CD14-positive monocyte (primary cell): ENCODE measurements at regions not wholly inside any gene's neighbourhood (a gene's known extent, or its start where the extent isn't known, plus 50 kb on each side); places are given as distances from the start of the nearest gene placed in this dataset.

ENCODE experiments used
- DNase-seq, 3 donors: peaks; one replicate each; pipeline ENCODE4 v3.0.0-alpha.2; 2011 to 2022
- H2AFZ ChIP-seq: 2 replicates; pipeline ENCODE4 v1.6.0; 2012; ENCODE audit warnings: mild to moderate bottlenecking, low read depth, low read length, inconsistent platforms; ENCODE audit not compliant: insufficient read depth, poor library complexity, severe bottlenecking
- H3K27ac ChIP-seq, 2 donors: 1 replicate in 1 of 2; 2 replicates in 1 of 2; pipeline ENCODE4 v1.5.1; 2012 to 2013; ENCODE audit warnings: low read length in 2 of 2, control low read depth in 1 of 2, inconsistent platforms in 1 of 2, low read depth in 1 of 2, mild to moderate bottlenecking in 1 of 2
- H3K27me3 ChIP-seq, 2 donors: one replicate each; pipeline versions ENCODE4 v1.6.0 to v1.6.1; 2011 to 2013; ENCODE audit warnings: low read length in 2 of 2; ENCODE audit not compliant: control insufficient read depth in 2 of 2, insufficient read depth in 2 of 2
- H3K36me3 ChIP-seq, 2 donors: replicated peaks in 1 of 2; 1 replicate in 1 of 2; 2 replicates in 1 of 2; pipeline versions ENCODE4 v1.5.1 to v1.6.1; 2012 to 2013; ENCODE audit warnings: low read length in 2 of 2, control low read depth in 1 of 2, inconsistent platforms in 1 of 2, mild to moderate bottlenecking in 1 of 2; ENCODE audit not compliant: insufficient read depth in 2 of 2, control insufficient read depth in 1 of 2
- H3K4me1 ChIP-seq, 2 donors: 1 replicate in 1 of 2; 2 replicates in 1 of 2; pipeline versions ENCODE4 v1.5.1 to v1.6.1; 2012 to 2013; ENCODE audit warnings: low read length in 2 of 2, control low read depth in 1 of 2, inconsistent platforms in 1 of 2, mild to moderate bottlenecking in 1 of 2, moderate library complexity in 1 of 2; ENCODE audit not compliant: insufficient read depth in 2 of 2, control insufficient read depth in 1 of 2
- H3K4me2 ChIP-seq: replicated peaks from 2 replicates; pipeline ENCODE3; 2012; ENCODE audit warnings: low read length, moderate library complexity, mild to moderate bottlenecking; ENCODE audit not compliant: poor library complexity, severe bottlenecking; ENCODE audit errors: extremely low read depth
- H3K4me3 ChIP-seq, 3 experiments: fragments of 200-600 bp in 1 of 3; sonication (generic) in 1 of 3; replicated peaks in 1 of 3; 1 replicate in 2 of 3; 2 replicates in 1 of 3; pipeline ENCODE4 v1.5.1; 2011 to 2013; ENCODE audit warnings: low read length in 3 of 3, mild to moderate bottlenecking in 3 of 3, control low read depth in 2 of 3, low read depth in 2 of 3, inconsistent platforms in 1 of 3, moderate library complexity in 1 of 3
- H3K79me2 ChIP-seq: 2 replicates; pipeline ENCODE4 v1.6.0; 2012; ENCODE audit warnings: mild to moderate bottlenecking, control low read depth, inconsistent platforms, low read length, moderate library complexity; ENCODE audit not compliant: insufficient read depth
- H3K9ac ChIP-seq: 2 replicates; pipeline ENCODE4 v1.6.0; 2017; ENCODE audit warnings: low read length, mild to moderate bottlenecking; ENCODE audit not compliant: insufficient read depth, poor library complexity, severe bottlenecking
- H3K9me3 ChIP-seq, 2 donors: replicated peaks in 1 of 2; 1 replicate in 1 of 2; 2 replicates in 1 of 2; pipeline versions ENCODE4 v1.5.1 to v1.6.1; 2012 to 2013; ENCODE audit warnings: low read length in 2 of 2, control low read depth in 1 of 2; ENCODE audit not compliant: control insufficient read depth in 1 of 2, insufficient read depth in 1 of 2
- H4K20me1 ChIP-seq: 2 replicates; pipeline ENCODE4 v1.6.0; 2012; ENCODE audit warnings: mild to moderate bottlenecking, low read length, control low read depth, moderate library complexity; ENCODE audit not compliant: insufficient read depth
- H3K27ac Mint-ChIP-seq, 7 donors: one replicate each; pipeline ENCODE4 v1.8.0; 2020; ENCODE audit warnings: mild to moderate bottlenecking in 7 of 7, mixed read lengths in 7 of 7, moderate library complexity in 6 of 7, inconsistent platforms in 2 of 7
- H3K27me3 Mint-ChIP-seq, 3 donors: one replicate each; pipeline ENCODE4 v1.8.0; 2021 to 2022; ENCODE audit warnings: low read depth in 3 of 3, mild to moderate bottlenecking in 3 of 3, mixed read lengths in 3 of 3, moderate library complexity in 3 of 3, inconsistent platforms in 1 of 3
- H3K36me3 Mint-ChIP-seq, 2 donors: one replicate each; pipeline ENCODE4 v1.8.0; 2020; ENCODE audit warnings: mixed read lengths in 2 of 2, inconsistent platforms in 1 of 2, mild to moderate bottlenecking in 1 of 2
- H3K4me1 Mint-ChIP-seq: one replicate; pipeline ENCODE4 v1.8.0; 2020; ENCODE audit warnings: mild to moderate bottlenecking, mixed read lengths
- H3K4me3 Mint-ChIP-seq, 2 donors: one replicate each; pipeline ENCODE4 v1.8.0; 2020; ENCODE audit warnings: mild to moderate bottlenecking in 2 of 2, mixed read lengths in 2 of 2, moderate library complexity in 1 of 2
- H3K9me3 Mint-ChIP-seq, 7 donors: one replicate each; pipeline ENCODE4 v1.8.0; 2020 to 2022; ENCODE audit warnings: mixed read lengths in 7 of 7, mild to moderate bottlenecking in 6 of 7, moderate library complexity in 6 of 7, inconsistent platforms in 2 of 7
- CTCF ChIP-seq: fragments of 200-600 bp; IDR thresholded peaks from one replicate; pipeline ENCODE4 v1.8.0; 2022; ENCODE audit warnings: antibody characterized with exemption, mild to moderate bottlenecking
- WGBS: methylation state at CpG from one replicate; pipeline ENCODE4 v1.1.5; 2013; ENCODE audit warnings: missing lambda C conversion rate; ENCODE audit not compliant: insufficient coverage; 5-methylcytosine and 5-hydroxymethylcytosine counted together
- intact Hi-C, 2 donors: fragments of 100-400 bp; cut with micrococcal nuclease; formaldehyde crosslinking; loops; one replicate each; pipeline versions ENCODE4 v1.15.0 to v1.15.1; 2023

- Histone ChIP-seq H3K79me2 (no peaks in the 10 kb centered on the region), H3K4me2 (no peak overlapping the region), H3K9ac (no peak overlapping the region), H3K36me3 (no peaks in the 10 kb centered on the region), H3K27me3 (no peaks in the 10 kb centered on the region), H3K27ac (no peak overlapping the region), H2AFZ (no peak overlapping the region), H3K4me1 (no peaks in the 10 kb centered on the region), H4K20me1 (no peaks in the 10 kb centered on the region), H3K4me3 (no peak overlapping the region), H3K9me3 (no peaks in the 10 kb centered on the region)
- H3K9me3 Mint-ChIP-seq: peaks cover 0 to 3% (median 0%) of the 10 kb centered on the region in 7 donors
- no peak overlapping the region for H3K4me3 Mint-ChIP-seq
- no CpG with 5 or more reads among the region's 1 CpG for WGBS
- no peaks in the 10 kb centered on the region for H3K36me3 Mint-ChIP-seq
- H3K27ac Mint-ChIP-seq: no peak overlapping the region
- intact Hi-C loops: no loop called here
- DNase-seq: no peak
- peaks cover 2 to 6% (median 2%) of the 10 kb centered on the region in 3 donors for H3K27me3 Mint-ChIP-seq
- TF ChIP-seq CTCF: no peak
- no peaks in the 10 kb centered on the region for H3K4me1 Mint-ChIP-seq
Measured at GRCh38 chr7:42405782-42406181, 168.8 kb upstream of the GLI3 start.

- no peaks in the 10 kb centered on the region for H3K36me3 Mint-ChIP-seq
- no peak for TF ChIP-seq CTCF
- Histone ChIP-seq H3K27ac (no peak overlapping the region), H3K4me3 (no peak overlapping the region), H3K4me2 (no peak overlapping the region), H3K27me3 (no peaks in the 10 kb centered on the region), H3K36me3 (no peaks in the 10 kb centered on the region), H4K20me1 (no peaks in the 10 kb centered on the region), H3K9me3 (no peaks in the 10 kb centered on the region), H3K4me1 (no peaks in the 10 kb centered on the region), H3K9ac (no peak overlapping the region), H2AFZ (no peak overlapping the region), H3K79me2 (no peaks in the 10 kb centered on the region)
- H3K9me3 Mint-ChIP-seq: peaks cover 0 to 3% (median 0%) of the 10 kb centered on the region in 7 donors
- intact Hi-C loops: no loop called here
- no peak overlapping the region for H3K4me3 Mint-ChIP-seq
- 100% methylated on average over 1 of the region's 1 CpG for WGBS
- no peaks in the 10 kb centered on the region for H3K4me1 Mint-ChIP-seq
- DNase-seq: no peak
- H3K27ac Mint-ChIP-seq: no peak overlapping the region
- peaks cover 0 to 6% (median 2%) of the 10 kb centered on the region in 3 donors for H3K27me3 Mint-ChIP-seq
Measured at GRCh38 chr7:42403831-42404230, 166.8 kb upstream of the GLI3 start.
